Loucy (cell line): ENCODE measurements at regions not wholly inside any gene's neighbourhood (a gene's known extent, or its start where the extent isn't known, plus 50 kb on each side); places are given as distances from the start of the nearest gene placed in this dataset.

Source experiments
- H2AFZ ChIP-seq: fragments of 200-600 bp; sonication (generic); 2 replicates; pipeline ENCODE4 v1.6.0; 2016; ENCODE audit warnings: antibody characterized with exemption, mild to moderate bottlenecking, low read length, moderate library complexity
- H3F3A ChIP-seq: fragments of 200-600 bp; 2 replicates; pipeline ENCODE4 v1.6.0; 2016; ENCODE audit warnings: antibody characterized with exemption, low read depth, mild to moderate bottlenecking
- H3K27me3 ChIP-seq: fragments of 200-600 bp; sonication (generic); 2 replicates; pipeline ENCODE4 v1.6.1; 2014; ENCODE audit warnings: low read length, mild to moderate bottlenecking; ENCODE audit not compliant: insufficient read depth, poor library complexity, severe bottlenecking
- H3K36me3 ChIP-seq: fragments of 200-600 bp; sonication (generic); 2 replicates; pipeline ENCODE4 v1.6.1; 2016; ENCODE audit warnings: low read length; ENCODE audit not compliant: insufficient read depth
- H3K4me1 ChIP-seq: fragments of 200-600 bp; sonication (generic); 2 replicates; pipeline ENCODE4 v1.5.1; 2014; ENCODE audit warnings: low read length, mild to moderate bottlenecking; ENCODE audit not compliant: insufficient read depth, poor library complexity, severe bottlenecking
- H3K4me2 ChIP-seq: fragments of 200-600 bp; sonication (generic); 2 replicates; pipeline ENCODE4 v1.6.0; 2014; ENCODE audit warnings: antibody characterized with exemption, low read length, low read depth, mild to moderate bottlenecking; ENCODE audit not compliant: poor library complexity, severe bottlenecking
- H3K4me3 ChIP-seq: fragments of 200-600 bp; sonication (generic); 2 replicates; pipeline ENCODE4 v1.5.1; 2014; ENCODE audit warnings: low read length, mild to moderate bottlenecking, mixed read lengths; ENCODE audit not compliant: poor library complexity, severe bottlenecking
- H3K79me2 ChIP-seq: fragments of 200-600 bp; sonication (generic); 2 replicates; pipeline ENCODE4 v1.6.1; 2014; ENCODE audit warnings: low read length; ENCODE audit not compliant: insufficient read depth
- H3K9ac ChIP-seq: fragments of 200-600 bp; sonication (generic); 2 replicates; pipeline ENCODE4 v1.6.0; 2014; ENCODE audit warnings: mild to moderate bottlenecking, low read depth, low read length, moderate library complexity; ENCODE audit not compliant: poor library complexity, severe bottlenecking
- H3K9me2 ChIP-seq: fragments of 200-600 bp; sonication (generic); replicated peaks from 2 replicates; pipeline ENCODE4 v1.6.1; 2016; ENCODE audit warnings: low read depth, low read length, mixed read lengths
- H3K9me3 ChIP-seq: fragments of 200-600 bp; sonication (generic); 2 replicates; pipeline ENCODE4 v1.6.1; 2014; ENCODE audit warnings: mild to moderate bottlenecking, antibody characterized with exemption, low read length, low read depth; ENCODE audit not compliant: insufficient read depth
- H4K20me1 ChIP-seq: fragments of 200-600 bp; sonication (generic); 2 replicates; pipeline ENCODE4 v1.6.0; 2014; ENCODE audit warnings: antibody characterized with exemption, low read length, mild to moderate bottlenecking; ENCODE audit not compliant: insufficient read depth, poor library complexity, severe bottlenecking
- EZH2phosphoT487 ChIP-seq: fragments of 200-600 bp; IDR thresholded peaks from 2 replicates; pipeline ENCODE4 v1.6.1; 2018; ENCODE audit warnings: antibody characterized with exemption, mild to moderate bottlenecking, moderate library complexity, borderline replicate concordance
- TF ChIP-seq, protein P1 (sequence below): fragments of 200-600 bp; sonication (generic); conservative IDR thresholded peaks from 2 replicates; pipeline ENCODE4 v1.5.1; 2014; ENCODE audit warnings: mild to moderate bottlenecking, antibody characterized with exemption, low read length

DNA sequence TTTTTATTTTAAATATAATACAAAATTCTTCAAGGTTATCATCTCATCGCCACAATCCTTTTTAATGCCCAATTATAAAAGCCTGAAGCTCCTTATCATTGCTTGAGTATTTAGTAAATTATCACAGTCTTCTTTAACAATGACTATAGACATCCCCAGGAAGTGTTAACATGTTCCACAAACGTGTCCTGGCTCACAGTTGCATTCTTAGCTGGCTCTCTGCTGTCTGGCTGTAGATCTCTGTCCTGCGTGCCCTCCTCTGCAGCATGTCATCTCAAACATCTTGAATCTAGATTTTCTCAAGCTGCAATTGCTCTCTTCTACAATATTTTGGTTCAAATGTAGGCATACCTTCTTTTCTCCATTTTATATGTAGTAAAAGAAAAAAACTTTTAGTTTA is 885.2 kb downstream of the EPHA7 start:
- no peaks in the 10 kb centered on the region for H4K20me1 ChIP-seq
- H2AFZ ChIP-seq: no peak overlapping the region
- no peak overlapping the region for H3K4me2 ChIP-seq
- no peak for TF ChIP-seq EZH2phosphoT487
- TF ChIP-seq, protein P1, sequence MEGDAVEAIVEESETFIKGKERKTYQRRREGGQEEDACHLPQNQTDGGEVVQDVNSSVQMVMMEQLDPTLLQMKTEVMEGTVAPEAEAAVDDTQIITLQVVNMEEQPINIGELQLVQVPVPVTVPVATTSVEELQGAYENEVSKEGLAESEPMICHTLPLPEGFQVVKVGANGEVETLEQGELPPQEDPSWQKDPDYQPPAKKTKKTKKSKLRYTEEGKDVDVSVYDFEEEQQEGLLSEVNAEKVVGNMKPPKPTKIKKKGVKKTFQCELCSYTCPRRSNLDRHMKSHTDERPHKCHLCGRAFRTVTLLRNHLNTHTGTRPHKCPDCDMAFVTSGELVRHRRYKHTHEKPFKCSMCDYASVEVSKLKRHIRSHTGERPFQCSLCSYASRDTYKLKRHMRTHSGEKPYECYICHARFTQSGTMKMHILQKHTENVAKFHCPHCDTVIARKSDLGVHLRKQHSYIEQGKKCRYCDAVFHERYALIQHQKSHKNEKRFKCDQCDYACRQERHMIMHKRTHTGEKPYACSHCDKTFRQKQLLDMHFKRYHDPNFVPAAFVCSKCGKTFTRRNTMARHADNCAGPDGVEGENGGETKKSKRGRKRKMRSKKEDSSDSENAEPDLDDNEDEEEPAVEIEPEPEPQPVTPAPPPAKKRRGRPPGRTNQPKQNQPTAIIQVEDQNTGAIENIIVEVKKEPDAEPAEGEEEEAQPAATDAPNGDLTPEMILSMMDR: no peak
- no peaks in the 10 kb centered on the region for H3K79me2 ChIP-seq
- no peak overlapping the region for H3K4me3 ChIP-seq
- no peak overlapping the region for H3K9ac ChIP-seq
- H3K27me3 ChIP-seq: no peaks in the 10 kb centered on the region
- H3K9me2 ChIP-seq: no peaks in the 10 kb centered on the region
- no peaks in the 10 kb centered on the region for H3K4me1 ChIP-seq
- no peaks in the 10 kb centered on the region for H3K9me3 ChIP-seq
- no peaks in the 10 kb centered on the region for H3F3A ChIP-seq
- no peaks in the 10 kb centered on the region for H3K36me3 ChIP-seq

DNA sequence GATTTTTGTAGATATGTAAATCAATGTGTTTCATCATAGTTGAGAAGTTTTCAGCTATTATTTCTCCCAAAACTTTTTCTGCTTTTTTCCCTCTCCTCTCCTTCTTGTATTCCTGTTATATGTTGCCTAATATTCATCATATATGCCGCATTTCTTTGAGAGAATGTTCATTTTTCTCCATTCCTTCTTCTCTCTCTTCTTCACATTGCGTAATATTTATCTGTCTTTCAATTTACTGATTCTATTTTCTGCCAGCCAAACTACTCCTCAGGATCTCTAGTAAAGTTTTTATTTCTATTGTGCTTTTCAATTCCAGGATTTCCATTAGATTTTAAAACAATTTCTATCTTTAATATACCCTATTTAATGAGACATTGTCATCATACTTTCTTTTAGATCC is 896.8 kb downstream of the EPHA7 start:
- Histone ChIP-seq H3K36me3 (no peaks in the 10 kb centered on the region), H3F3A (no peaks in the 10 kb centered on the region), H3K9me3 (no peaks in the 10 kb centered on the region), H4K20me1 (no peaks in the 10 kb centered on the region), H3K4me3 (no peak overlapping the region), H3K27me3 (no peaks in the 10 kb centered on the region), H2AFZ (no peak overlapping the region), H3K9me2 (no peaks in the 10 kb centered on the region), H3K79me2 (no peaks in the 10 kb centered on the region), H3K4me1 (no peaks in the 10 kb centered on the region), H3K4me2 (no peak overlapping the region), H3K9ac (no peak overlapping the region)
- TF ChIP-seq, protein P1: no peak
- no peak for TF ChIP-seq EZH2phosphoT487

DNA sequence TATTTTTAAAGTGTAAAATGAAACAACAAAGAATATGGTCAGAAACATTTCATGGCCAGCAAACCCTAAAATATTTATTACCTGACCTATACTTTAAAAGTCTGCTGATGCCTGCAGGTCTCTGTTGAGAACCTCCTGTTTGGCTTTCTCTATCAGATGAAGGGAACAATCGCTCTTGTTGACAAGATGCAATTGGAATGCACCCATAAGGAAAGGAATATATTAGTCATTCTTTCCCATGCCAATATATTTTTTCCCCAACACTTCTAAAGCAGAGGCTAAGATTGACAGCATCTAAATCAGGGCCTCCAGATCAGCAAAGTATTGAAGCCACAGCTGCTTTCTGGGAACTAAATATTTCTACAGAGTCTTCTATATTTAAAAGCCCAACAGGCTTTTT is 897.8 kb downstream of the EPHA7 start:
- no peaks in the 10 kb centered on the region for H3F3A ChIP-seq
- no peaks in the 10 kb centered on the region for H3K9me2 ChIP-seq
- H3K4me1 ChIP-seq: no peaks in the 10 kb centered on the region
- H3K9ac ChIP-seq: no peak overlapping the region
- no peak overlapping the region for H2AFZ ChIP-seq
- H3K9me3 ChIP-seq: no peaks in the 10 kb centered on the region
- no peaks in the 10 kb centered on the region for H4K20me1 ChIP-seq
- H3K36me3 ChIP-seq: no peaks in the 10 kb centered on the region
- no peaks in the 10 kb centered on the region for H3K27me3 ChIP-seq
- TF ChIP-seq EZH2phosphoT487: no peak
- TF ChIP-seq, protein P1: no peak
- H3K79me2 ChIP-seq: no peaks in the 10 kb centered on the region
- no peak overlapping the region for H3K4me2 ChIP-seq
- H3K4me3 ChIP-seq: no peak overlapping the region
